NCI-H2107 (cell line): ENCODE measurements at regions not wholly inside any gene's neighbourhood (a gene's known extent, or its start where the extent isn't known, plus 50 kb on each side); places are given as distances from the start of the nearest gene placed in this dataset.

ENCODE experiments used
- DNase-seq: peaks from one replicate; lab custom pipeline; 2025; lab: John Stamatoyannopoulos, UW

DNA sequence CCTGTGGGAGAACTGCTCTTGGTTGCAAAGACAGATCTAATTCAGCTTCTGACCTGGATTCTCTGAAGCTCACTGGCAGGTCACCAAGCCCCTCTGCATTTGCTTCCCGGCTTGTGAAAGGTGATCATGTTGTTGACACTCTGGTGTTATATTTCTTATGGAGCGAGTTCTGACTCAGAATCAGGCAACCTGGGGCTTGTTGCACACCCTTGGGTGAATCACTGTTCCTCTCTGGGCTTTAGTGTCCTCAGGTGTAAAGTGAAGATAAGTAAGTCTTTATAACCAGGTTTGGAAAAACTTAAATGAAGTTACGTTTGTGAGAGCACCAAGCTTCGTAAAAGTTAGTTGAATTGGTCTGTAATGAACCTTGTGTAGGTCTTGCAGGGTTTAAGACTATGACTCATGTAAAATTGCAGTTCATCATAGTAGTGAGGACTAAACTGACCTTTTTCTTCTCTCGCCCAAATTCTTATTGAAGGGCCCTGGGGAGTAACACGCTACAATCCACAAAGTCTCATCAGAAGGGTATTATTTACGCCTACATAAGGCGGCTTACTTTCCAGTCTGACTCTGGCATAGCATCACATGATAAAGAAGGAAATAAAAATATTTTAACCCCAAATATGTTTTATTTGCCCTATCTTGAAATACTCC lies 218.6 kb downstream of the TMEM38B start:
- DNase-seq, result peak; percentile 8

DNA sequence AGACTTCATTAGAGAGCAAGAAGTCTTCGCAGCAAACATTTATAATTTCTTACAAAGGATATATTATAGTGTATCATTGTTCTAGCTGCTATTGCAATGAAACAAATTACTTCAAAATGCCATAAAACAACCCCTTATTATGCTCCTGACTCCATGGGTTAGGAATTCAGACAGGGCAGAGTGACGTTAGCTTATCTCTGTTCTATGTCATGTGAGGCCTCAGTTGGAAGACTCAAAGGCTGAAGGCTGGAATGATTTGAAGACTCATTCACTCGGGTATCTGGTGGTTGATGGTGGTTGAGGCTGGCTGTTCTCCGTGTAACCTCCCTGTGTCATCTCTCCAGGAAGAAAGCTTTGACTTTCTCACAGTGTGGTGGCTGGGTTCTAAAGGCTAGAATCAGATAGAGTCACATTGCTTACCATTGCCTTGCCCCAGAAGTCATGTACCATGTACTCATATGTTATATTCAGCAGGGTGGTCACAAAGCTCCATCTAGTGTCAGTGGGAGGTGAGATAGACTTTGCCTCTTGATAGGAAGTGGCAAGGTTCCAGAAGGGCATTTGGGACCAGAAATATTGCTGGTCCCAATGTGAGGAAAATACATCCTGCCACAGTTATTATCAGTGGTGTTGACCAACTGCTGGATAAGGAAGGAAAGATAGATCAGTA lies 226.9 kb downstream of the TMEM38B start:
- no peak for DNase-seq

DNA sequence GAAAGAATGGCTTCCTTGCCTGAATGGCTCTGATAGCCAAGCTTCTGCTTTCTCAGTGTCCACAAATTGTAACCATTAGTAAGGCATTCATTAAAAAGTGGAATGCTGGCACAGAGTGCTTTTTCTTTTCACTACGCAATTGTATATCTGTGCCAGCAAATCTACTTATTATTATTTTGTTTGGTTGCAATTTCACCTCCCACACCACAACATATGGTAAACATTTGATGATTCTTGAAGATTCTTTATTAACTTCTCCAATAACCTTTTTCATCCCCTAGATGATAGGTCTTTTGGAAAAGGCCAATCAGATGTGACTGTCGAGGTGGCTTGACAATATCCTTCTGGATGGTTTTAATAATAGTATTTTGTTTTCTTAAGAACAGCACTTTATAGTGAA lies 234.1 kb downstream of the TMEM38B start:
- DNase-seq, result no peak

DNA sequence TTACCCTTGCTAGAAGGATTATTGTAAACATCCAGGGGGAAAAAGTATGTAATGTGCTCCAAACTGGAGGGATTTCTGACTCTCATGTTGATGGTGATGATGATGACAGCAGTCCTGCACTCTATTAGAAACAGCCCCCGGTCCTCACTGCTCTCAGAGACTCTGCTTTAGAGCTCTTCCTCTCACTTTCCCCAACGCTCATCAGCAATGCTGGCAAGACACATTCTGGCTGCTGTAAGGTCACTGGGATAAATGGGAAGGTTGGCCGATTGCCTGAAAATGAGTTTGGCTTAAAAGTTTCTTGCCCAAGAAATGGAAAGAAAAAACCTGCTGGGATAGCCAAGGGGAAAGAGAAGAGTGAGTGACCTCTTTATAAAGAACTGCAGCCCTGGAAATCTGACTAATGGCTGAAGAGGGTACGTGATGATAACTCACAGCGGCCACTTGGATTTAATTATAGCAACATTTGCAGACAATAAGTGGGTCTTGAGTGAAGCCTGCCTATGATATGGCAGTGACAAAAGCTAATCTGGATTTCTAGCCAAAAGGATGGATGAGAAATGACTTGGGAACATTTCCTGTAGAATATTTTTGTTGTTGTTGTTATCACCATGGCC lies 235.8 kb downstream of the TMEM38B start:
- DNase-seq, result no peak

DNA sequence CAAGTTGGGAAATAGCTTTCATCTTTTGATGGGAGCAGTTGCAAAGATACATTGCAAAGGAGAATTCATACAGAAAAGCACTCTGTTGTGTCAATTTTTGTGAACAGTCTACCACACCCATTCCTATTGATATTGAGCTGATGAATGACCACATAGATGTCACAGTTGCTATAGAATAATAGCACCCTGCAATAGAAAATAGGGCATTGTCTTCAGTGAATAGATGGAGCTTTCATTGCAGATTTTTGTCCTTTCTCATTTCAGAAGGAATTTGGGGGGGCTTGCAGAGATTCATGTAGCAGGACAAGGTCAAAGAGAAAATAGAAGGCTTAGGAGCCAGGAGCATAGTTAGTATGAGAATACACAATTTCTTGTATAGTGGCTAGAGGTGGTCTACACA lies 237.9 kb downstream of the TMEM38B start:
- DNase-seq, result no peak

DNA sequence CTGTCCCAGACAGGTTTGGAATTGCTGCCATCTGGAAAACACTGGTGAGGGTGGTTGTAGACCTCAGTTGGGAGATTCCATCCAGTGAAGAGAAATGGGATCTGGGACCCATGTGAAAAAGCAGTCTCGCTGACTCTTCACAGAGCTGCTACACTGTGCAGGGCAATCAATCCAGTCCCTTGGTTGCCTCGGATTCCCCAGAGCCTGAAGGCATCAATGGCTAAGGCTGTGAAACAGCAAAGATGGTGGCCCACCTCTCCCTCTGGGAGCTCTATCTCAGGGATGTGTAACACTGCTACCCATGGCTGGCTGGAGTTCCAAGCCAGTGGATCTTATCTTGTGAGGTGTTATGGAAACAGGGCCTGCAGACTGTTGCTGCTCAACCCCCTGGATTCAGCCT lies 256.1 kb downstream of the TMEM38B start:
- DNase-seq, result no peak

DNA sequence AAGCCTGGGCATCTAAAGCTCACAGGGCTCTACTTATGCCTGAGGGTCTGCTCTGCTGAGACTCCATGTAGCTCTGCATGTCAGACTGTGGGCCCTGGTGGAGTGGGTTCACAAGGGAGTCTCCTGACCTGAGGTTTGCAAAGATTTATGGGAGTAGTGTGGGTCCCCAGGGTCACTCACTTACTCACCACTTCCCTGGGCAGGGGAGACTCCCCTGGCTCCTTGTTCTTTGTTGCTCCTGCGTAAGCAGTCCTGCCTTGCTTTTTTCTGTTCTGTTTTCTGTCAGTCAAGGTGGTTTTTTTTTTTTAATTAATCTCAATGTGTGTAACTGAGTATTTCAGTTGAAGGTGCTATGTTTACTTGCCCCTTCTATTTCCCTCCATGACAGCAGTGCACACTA lies 256.6 kb downstream of the TMEM38B start:
- DNase-seq, result no peak

DNA sequence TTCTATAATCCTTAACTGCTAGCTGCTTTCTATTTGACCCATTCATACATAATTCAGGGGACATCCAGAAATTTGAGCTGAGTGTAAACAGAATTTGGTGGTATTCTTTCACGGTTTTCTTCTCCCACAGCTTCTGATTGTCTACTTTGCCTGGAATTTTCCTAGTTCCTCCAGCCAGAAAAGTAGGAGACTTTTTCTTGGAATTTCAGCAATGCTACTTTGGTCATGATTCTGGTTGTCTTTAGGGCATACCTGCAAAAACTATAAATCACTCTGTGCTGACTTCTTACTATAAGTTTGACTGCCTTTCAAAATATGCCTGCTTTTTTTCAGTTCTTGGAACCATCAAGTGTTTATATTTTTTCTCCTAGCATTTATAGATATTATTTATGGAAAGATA lies 260.2 kb downstream of the TMEM38B start:
- DNase-seq, result no peak

DNA sequence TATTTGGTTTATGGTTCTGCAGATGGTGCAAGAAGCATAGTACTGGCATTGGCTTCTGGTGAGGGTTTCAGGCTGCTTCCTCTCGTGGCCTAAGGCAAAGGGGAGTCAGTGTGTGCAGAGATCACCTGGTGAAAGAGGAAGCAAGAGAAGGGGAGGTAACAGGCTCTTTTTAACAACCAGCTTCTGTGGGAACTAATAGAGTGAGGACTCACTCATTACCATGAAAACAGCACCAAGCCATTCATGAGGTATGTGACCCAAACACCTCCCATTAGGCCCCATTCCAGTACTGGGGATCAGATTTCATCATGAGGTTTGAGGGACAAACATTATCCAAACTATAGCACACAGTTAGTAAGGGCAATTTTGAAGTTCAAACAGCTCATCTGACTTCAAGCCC lies 263.5 kb downstream of the TMEM38B start:
- no peak for DNase-seq

DNA sequence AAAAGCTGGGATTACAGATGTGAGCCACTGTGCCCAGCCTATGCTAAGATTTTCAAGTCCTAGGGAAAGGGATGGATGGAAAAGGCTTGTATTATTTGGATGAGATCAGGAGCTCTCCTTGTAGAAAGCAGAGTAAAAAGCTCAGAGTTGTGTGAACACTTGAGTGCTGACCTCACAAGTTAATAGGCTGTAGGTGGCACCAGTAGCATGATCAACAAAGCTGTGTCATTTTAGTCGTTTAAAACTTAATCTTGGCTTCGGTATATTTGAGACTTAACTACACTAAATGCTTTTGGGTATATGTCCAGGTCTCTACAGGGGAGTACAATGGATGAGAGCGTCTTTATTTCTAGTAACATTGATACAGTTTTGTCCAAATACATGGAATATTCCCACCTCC lies 264.2 kb downstream of the TMEM38B start:
- no peak for DNase-seq

DNA sequence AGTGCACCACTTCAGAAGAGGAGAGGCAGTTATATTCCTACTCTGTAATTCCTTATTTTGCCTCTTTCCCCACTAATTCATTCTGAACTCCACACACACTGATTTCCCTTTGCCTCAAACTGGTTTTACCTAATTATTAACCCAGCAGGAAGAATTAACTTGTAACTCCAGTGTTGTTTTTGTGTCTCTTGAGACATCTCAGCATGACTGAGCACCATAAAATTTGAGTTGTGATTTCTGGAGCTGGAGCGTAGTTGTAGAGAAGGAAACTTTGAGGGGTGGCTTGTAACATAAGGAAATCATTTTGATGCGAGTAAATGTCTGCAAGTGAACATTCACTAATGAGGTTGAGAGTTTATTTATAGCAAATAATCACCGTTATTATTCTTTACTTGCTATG lies 265.2 kb downstream of the TMEM38B start:
- DNase-seq, result no peak

DNA sequence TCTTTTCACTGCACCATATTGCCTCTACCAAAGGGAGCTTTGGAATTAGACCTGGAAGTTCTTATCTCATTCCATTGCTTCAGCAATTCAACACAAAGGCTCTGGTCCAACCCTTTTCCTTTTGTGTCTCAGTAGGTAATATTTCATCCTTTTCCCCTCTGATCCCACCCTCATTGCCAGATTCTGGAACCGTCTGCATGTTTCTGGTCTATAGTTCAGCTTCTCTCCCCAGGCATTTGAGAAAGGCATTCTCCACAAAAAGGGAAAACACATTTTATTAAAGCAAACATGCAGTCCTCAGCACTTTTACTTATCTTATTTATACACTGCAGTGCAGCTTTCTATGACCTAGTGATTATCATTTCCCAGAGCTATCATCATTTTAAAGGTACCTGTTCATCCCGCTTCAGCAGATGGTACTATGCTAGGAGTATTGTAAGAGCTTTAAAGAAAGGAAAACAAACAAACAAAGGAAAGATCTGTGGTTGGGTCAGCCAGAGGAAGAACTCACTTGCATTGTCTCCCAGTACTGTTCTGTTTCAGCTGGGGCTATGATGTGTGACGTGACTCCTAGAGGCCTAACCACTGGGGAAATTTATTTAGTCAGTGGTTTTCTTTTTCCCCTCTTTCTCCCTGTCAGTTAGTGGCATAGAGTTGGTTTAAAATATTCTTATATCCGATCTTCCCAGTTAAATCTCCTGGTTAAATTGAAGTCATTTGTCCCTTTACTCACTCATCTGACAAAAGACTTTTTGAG lies 269.2 kb downstream of the TMEM38B start:
- DNase-seq, result no peak

DNA sequence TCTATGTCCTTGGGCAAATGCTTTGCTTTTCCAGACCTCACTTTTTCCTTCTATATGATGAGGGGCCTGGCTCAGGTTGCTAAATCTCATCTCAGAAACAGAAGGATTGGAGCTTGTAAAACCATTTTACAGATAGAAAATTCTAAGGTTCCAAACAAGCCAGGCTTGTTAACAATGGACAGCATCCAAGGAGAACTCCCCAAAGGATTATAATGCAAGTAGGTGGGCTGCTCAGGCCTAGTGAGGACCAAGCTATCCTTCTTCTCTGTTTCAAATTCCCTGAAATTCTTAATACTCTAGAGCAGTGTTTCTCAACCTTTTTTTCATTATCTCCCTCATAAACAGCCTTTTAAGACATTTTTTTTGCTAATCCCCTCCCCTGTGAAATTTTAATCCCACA lies 269.8 kb downstream of the TMEM38B start:
- no peak for DNase-seq

DNA sequence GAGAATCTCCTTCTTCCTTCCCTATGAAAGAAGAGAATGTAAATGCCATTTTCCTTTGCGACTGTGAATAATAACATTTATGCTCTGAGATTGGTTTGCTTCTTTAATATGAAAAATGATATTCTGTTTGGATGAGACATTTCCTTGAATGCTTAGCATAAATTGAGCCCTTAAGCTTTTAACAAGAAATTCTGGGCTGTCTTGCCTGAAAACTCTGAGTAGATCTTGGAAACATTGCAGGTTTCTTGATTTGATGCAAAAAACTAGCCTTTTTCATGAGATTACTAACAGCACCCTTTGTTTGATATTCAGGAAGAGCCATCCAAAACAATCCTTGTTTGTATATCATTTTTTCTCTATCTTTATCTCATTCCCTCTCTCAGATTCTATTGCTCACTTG lies 272.5 kb downstream of the TMEM38B start:
- DNase-seq, result no peak

DNA sequence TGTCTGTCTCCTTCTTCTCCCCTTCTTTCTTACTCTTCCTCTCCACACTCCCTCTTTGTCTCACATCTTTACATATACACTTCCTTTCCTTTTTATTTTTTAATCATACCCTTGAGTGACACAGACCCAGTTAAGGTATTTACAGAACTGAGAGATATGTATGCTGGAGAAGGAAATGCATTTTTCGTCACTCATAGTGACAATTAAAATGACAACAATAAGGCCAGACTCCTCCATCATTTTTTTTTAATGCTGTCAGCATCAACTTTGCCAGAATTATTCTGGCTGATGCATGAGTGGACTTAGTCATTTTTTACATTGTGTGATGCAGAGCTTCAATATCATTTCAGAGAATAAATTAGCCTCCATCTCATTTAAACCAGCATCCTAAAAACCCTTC lies 272.9 kb downstream of the TMEM38B start:
- DNase-seq, result no peak

DNA sequence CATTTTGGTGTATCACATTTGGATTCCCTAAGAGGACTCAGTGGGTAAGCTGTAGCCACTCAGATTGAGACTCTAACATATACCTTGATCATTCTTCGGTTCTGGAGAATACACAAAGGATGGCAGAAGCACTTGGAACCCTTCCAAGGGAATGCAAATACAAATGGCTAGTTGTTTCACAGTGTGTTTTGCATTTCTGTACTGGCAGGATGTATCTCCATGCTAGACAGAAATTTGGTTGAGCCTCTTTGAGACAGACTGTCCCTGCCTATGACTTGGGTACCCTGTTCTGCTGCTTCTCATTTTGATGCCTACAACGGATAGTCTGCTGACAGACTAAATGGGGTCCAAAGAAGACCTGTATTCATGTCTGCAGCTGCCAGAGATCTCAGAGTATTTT lies 273.5 kb downstream of the TMEM38B start:
- DNase-seq, result no peak

DNA sequence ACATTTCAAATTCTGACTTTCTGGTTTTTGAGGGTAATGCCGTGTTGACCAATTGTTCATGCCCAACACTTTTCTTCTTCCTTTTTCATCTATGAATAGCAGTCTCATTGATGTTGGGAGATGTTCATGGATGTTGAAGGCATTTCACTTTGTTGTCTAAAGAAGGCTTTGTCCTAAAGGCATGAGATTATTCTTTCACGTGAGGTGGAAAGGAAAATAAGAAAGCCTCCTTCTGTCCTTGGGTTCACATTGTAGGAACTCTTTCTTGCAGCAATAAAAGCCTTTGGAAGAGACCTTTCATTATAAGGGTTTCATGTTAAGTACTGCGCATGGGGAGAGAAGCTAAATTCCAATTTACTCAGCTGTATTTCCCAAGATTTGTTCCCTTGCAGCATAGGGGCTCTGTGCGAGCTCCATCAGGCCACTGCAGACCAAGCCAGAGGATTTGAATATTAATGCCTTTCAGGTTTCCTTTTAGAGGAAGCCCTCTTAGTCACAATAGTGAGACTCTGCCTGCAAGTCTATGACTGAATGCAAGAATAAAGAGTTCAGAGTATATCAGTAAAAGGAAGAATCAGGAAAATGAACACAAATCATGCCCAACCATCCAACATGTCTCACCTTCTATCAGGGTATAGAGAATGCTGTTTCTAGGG lies 274.6 kb downstream of the TMEM38B start:
- no peak for DNase-seq

DNA sequence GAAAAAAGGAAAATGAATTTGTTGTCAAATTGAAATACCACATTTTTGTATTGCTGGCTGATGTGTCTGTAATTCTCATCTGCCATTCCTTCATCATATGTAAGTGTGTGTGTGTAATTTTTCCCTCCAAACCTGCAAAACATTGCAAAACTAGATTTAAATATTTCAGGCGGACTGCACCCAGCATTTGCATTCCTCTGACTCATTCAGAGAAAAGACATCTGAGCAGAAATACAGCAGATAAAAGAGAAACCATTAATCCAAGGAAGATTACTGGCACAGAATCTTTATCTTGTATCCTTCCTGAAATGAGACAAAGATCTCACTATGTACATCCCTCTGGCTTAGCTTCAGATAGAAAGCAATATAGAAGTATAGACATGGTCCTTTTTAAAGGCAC lies 275.3 kb downstream of the TMEM38B start:
- no peak for DNase-seq

DNA sequence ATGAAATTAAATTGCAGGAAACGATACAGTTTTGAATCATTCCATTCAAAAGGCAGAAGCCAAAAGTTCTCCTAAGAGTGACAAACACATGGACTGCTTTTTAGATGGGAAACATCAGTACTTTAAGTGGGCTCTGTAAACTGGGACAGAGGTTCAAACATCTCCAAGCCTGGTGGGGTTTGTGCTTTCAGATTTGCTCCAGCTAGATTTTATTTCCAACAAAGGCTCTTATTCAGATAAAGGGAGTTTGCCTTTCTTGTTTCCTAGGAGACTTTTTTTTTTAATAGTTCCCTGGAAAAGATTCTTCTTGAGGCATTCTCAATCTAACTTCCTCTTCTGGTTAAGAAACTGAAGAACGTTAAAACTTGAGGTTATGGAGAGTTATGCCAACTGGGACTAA lies 277.6 kb downstream of the TMEM38B start:
- DNase-seq, result no peak

DNA sequence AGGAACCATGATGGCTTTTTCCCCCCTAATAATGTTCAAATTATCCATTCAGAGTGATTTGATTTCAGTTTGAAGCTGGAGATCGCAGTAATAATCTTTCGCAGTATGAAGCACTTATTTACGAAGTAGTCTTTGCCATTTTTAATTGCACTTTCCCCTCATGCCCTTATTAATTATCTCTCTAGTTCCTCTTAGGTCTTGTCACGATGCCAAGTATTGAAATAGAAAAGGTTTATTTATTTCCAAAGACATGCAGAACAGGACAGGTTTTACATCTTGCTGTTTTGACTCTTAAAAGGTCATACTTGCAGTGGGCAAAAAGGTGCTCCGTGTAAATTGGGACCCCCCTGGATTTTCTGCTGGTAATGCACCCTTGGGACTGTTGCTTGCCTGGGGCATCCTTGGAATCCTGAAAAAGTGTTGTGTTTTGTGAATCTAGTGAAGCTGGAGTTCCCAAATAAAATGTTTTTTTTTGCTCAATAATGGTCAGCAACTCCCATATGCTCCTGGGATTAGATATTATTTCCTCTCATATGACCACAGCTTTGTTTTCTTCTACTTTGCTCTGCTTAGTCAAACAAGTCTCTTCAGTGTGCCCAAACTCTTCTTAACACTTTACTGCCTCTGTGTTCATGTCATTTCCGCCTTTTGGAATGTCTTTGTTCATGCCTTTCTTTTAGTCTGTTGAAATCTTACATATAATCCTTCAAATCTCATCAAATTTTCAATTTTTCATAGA lies 278.3 kb downstream of the TMEM38B start:
- DNase-seq, result no peak

DNA sequence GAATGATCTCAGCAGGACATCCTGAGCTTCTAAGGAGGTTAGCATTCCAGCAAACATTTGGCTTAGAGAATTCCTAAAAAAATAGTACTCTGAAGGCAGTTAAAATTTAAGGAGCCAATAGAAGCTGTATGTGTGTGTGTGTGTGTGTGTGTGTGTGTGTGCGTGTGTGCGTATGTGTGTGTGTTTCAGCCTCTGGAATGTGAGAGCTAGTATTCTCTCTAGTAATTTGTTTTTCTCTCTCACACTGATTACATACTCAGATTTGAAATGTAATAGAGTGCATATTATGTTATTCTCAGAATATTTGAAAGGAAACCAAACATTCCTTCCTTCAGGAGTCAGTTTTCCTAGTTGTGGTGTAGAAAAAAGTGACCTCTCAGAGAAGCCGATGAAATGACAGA lies 279.6 kb downstream of the TMEM38B start:
- no peak for DNase-seq
